ENCODE measurements at regions not wholly inside any gene's neighbourhood (a gene's known extent, or its start where the extent isn't known, plus 50 kb on each side); places are given as distances from the start of the nearest gene placed in this dataset.

- TF ChIP-seq CTCF (conservative IDR thresholded peaks at IDR 0.05 in 1 of 2, IDR thresholded peaks at IDR 0.05 in 1 of 2; ENCODE audit: extremely low read depth in 1 of 2, insufficient read depth in 1 of 2, low read depth in 1 of 2, low read length in 2 of 2) (no peak), EZH2 (IDR thresholded peaks at IDR 0.05; ENCODE audit: borderline replicate concordance, low read length) (no peak)
These were observed 270.5 kb downstream of the FGFR2 start for GRCh38 chr10:121327727-121328126.

All from mammary epithelial cell (primary cell).